ENCODE measurements at regions not wholly inside any gene's neighbourhood (a gene's known extent, or its start where the extent isn't known, plus 50 kb on each side); places are given as distances from the start of the nearest gene placed in this dataset.

GRCh38 chr11:10386861-10387205, 68.2 kb upstream of the AMPD3 start:
- H3K27ac ChIP-seq = peak overlapping the region; percentile 39 to 73
- TF ChIP-seq POLR2A (IDR thresholded peaks at IDR 0.05) (no peak), CTCF (IDR thresholded peaks at IDR 0.05) (no peak), EP300 (IDR thresholded peaks at IDR 0.05) (no peak)
- 44 to 56% (median 52%) methylated on average over 6 of the region's 6 CpGs for WGBS, 3 donors
- DNase-seq = no peak
- intact Hi-C loops (cut with DNase I) = no loop called here
- H3K4me1 ChIP-seq (ENCODE audit: insufficient read depth) = peaks cover 25% of the 10 kb centered on the region
- no peaks in the 10 kb centered on the region for H3K27me3 ChIP-seq
- H3K4me3 ChIP-seq = no peak overlapping the region
- H3K36me3 ChIP-seq = no peaks in the 10 kb centered on the region
- H3K9me3 ChIP-seq = no peaks in the 10 kb centered on the region

GRCh38 chr11:10387206-10388083, 67.6 kb upstream of the AMPD3 start:
- intact Hi-C loops (cut with DNase I) = no loop called here

GRCh38 chr11:10388101-10388500, 67.0 kb upstream of the AMPD3 start:
- Histone ChIP-seq H3K4me1 (ENCODE audit: insufficient read depth) (peaks cover 26% of the 10 kb centered on the region), H3K36me3 (no peaks in the 10 kb centered on the region), H3K27ac (peak overlapping the region in 1 of 2 donors; percentile 73), H3K27me3 (no peaks in the 10 kb centered on the region), H3K4me3 (no peak overlapping the region), H3K9me3 (no peaks in the 10 kb centered on the region)
- TF ChIP-seq EP300 (IDR thresholded peaks at IDR 0.05) (no peak), POLR2A (IDR thresholded peaks at IDR 0.05) (no peak), CTCF (IDR thresholded peaks at IDR 0.05) (no peak)
- intact Hi-C loops (cut with DNase I) = no loop called here
- no peak for DNase-seq
- 34 to 39% (median 35%) methylated on average over 5 of the region's 5 CpGs for WGBS, 3 donors

More at GRCh38 chr11:10387206-10388083, 67.6 kb upstream of the AMPD3 start:
- Histone ChIP-seq H3K36me3 (no peaks in the 10 kb centered on the region), H3K4me1 (ENCODE audit: insufficient read depth) (peaks cover 25% of the 10 kb centered on the region), H3K27ac (peak overlapping the region; percentile 39 to 73), H3K9me3 (no peaks in the 10 kb centered on the region), H3K27me3 (no peaks in the 10 kb centered on the region), H3K4me3 (no peak overlapping the region)
- TF ChIP-seq EP300 (IDR thresholded peaks at IDR 0.05) (no peak), POLR2A (IDR thresholded peaks at IDR 0.05) (no peak), CTCF (IDR thresholded peaks at IDR 0.05) (no peak)
- 9 to 15% (median 10%) methylated on average over 17 of the region's 17 CpGs for WGBS, 3 donors
- DNase-seq = peak; percentile 79 to 88 (median 83)

- Histone ChIP-seq H3K9me3 (no peaks in the 10 kb centered on the region), H3K27ac (peak overlapping the region in 1 of 2 donors; percentile 73), H3K36me3 (no peaks in the 10 kb centered on the region), H3K4me1 (ENCODE audit: insufficient read depth) (peaks cover 26% of the 10 kb centered on the region), H3K27me3 (no peaks in the 10 kb centered on the region), H3K4me3 (no peak overlapping the region)
- TF ChIP-seq POLR2A (IDR thresholded peaks at IDR 0.05) (no peak), CTCF (IDR thresholded peaks at IDR 0.05) (no peak), EP300 (IDR thresholded peaks at IDR 0.05) (no peak)
- 5 to 15% (median 13%) methylated on average over 5 of the region's 5 CpGs for WGBS, 3 donors
- peak in 1 of 5 donors; percentile 48 for DNase-seq
- intact Hi-C loops (cut with DNase I) = no loop called here
These were observed 66.5 kb upstream of the AMPD3 start for GRCh38 chr11:10388574-10388973.
